Adrenal gland (tissue), 5 donors: ENCODE measurements at regions not wholly inside any gene's neighbourhood (a gene's known extent, or its start where the extent isn't known, plus 50 kb on each side); places are given as distances from the start of the nearest gene placed in this dataset.

Source experiments
- POLR2A ChIP-seq, 2 donors: fragments of 450-650 bp; IDR thresholded peaks; one replicate each; pipeline ENCODE4 v1.6.1; 2017; ENCODE audit warnings: antibody characterized with exemption in 2 of 2, mild to moderate bottlenecking in 2 of 2, moderate library complexity in 1 of 2
- TF ChIP-seq, protein P1 (sequence below), 6 experiments: fragments of 450-650 bp in 4 of 6; fragments of 200-600 bp in 2 of 6; sonication (generic) in 1 of 6; IDR thresholded peaks; 1 replicate in 5 of 6; 2 replicates in 1 of 6; pipeline versions ENCODE4 v1.5.1 to v1.8.0; 2016 to 2021; ENCODE audit warnings: antibody characterized with exemption in 6 of 6, mild to moderate bottlenecking in 2 of 6, moderate library complexity in 1 of 6
- donor health status: DM: no; HTN: no; CAD: no.

DNA sequence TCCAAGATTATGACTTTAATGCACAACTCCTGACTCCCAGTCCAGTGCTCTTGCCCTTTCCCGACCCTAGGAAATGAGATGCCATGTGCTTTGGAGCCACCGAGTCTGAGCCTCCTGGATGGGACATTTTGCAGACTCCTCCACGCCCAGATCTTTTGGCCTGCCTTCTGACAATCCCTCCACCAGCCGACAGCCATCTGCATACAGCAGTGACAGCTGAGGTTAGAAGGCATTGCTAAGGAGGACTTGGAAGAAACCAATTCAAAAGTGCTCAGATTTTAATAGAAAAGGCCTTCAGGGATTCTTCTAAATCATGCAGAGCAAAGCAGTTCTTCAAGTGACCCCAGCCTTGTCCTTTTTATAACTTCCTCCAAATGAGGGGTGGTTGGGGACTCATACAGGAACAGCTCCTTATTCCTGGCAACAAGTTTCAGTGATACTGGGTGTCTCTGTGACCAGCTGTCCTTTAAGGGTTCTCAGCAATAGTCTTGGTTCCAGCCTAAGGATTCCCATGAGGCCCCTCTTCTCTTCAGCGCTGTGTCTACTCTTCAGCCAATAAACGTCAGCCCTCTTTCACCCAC is 369.3 kb downstream of the PBX1 start:
- no peak for TF ChIP-seq POLR2A (IDR thresholded peaks at IDR 0.05)
- TF ChIP-seq, protein P1, sequence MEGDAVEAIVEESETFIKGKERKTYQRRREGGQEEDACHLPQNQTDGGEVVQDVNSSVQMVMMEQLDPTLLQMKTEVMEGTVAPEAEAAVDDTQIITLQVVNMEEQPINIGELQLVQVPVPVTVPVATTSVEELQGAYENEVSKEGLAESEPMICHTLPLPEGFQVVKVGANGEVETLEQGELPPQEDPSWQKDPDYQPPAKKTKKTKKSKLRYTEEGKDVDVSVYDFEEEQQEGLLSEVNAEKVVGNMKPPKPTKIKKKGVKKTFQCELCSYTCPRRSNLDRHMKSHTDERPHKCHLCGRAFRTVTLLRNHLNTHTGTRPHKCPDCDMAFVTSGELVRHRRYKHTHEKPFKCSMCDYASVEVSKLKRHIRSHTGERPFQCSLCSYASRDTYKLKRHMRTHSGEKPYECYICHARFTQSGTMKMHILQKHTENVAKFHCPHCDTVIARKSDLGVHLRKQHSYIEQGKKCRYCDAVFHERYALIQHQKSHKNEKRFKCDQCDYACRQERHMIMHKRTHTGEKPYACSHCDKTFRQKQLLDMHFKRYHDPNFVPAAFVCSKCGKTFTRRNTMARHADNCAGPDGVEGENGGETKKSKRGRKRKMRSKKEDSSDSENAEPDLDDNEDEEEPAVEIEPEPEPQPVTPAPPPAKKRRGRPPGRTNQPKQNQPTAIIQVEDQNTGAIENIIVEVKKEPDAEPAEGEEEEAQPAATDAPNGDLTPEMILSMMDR (IDR thresholded peaks at IDR 0.05), result no peak
